T-helper 1 cell (primary cell): ENCODE measurements at regions not wholly inside any gene's neighbourhood (a gene's known extent, or its start where the extent isn't known, plus 50 kb on each side); places are given as distances from the start of the nearest gene placed in this dataset.

ENCODE experiments used
- DNase-seq, 5 donors: peaks; one replicate each; pipeline ENCODE4 v3.0.0-alpha.2; 2012 to 2020

GRCh38 chr15:85986116-85986515, 93.6 kb upstream of the AGBL1 start:
- DNase-seq, result no peak

- no peak for DNase-seq
Measured at GRCh38 chr15:85986741-85987140, 92.9 kb upstream of the AGBL1 start.

- no peak for DNase-seq
Measured at GRCh38 chr15:85988741-85989140, 90.9 kb upstream of the AGBL1 start.

DNA sequence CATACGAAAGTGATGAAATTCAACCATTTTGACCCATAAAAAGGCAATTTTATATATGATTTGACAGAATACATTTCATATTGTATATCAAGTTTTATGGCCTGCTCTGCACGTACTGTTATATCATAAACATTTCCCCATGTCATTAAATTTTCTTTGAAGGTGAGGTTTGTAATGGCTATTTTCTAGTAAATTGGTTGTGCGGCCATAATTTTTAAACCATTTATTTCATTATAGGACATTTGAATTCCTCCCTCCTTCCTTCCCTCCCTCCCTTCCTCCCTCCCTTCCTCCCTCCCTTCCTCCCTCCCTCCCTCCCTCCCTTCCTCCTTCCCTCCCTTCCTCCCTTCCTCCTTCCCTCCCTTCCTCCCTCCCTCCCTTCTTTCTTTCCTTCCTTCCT, 87.4 kb upstream of the AGBL1 start:
- DNase-seq, result no peak

DNA sequence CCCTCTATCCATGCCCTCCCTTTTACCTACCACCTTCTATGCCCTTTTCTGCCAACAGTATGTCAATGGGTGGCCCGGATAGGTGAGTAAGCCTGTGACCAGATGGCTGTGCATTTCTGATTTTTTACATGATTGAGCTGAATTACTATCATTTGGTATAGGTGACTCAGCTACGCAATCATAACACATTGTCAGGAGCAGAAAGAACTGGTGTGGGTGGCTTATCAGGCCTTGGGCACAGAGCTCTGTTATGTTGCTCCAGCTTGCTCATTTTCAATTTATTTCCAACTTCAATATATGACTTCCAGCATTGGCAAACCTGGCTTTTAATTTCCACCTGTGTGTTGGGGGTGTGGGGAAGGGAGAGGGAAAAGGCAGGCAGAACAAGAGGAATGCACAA, 86.6 kb upstream of the AGBL1 start:
- no peak for DNase-seq

DNA sequence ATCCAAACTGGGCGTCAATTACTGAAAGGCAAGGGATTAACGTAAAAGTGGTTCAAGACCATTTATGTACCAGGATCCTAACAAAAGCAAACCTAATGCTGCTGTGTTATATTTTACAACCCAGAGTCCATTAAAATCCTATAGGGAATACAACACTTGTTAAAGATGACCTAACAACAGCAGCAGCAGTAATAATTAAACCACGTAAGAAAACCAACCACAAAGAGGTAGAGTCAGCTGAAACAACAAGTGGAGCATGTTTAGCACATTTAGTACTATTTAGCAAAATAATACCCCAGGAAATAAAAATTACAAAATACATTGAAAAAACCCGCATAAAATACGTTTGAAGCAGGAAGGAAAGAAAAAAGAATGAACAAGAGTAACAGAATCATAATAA, 82.1 kb upstream of the AGBL1 start:
- DNase-seq, result no peak

GRCh38 chr15:85999658-86000057, 80.0 kb upstream of the AGBL1 start:
- no peak for DNase-seq

GRCh38 chr15:86001200-86001599, 78.5 kb upstream of the AGBL1 start:
- no peak for DNase-seq

GRCh38 chr15:86002444-86002843, 77.2 kb upstream of the AGBL1 start:
- DNase-seq, result no peak

GRCh38 chr15:86004061-86004460, 75.6 kb upstream of the AGBL1 start:
- no peak for DNase-seq

GRCh38 chr15:86006546-86006945, 73.1 kb upstream of the AGBL1 start:
- DNase-seq, result no peak

DNA sequence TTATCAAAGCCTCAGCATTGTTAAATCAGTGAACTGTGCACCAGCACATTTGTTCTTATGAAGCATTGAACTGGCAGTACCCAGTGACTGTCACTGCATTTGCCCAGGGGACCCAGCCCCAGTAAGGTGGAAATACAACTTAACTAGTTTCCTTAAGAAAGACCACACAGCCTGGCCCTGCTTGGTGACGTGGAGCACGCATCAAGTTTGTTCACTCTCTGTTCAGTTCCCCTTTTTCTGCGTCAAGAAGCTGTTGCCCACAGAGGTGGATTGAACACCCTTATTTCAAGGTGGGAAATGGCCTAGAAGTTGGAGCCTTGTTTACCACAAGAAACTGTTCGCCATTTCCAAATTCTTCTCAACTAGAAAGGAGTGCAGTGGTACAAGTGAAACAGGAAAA, 69.9 kb upstream of the AGBL1 start:
- DNase-seq, result no peak

GRCh38 chr15:86010398-86010797, 69.3 kb upstream of the AGBL1 start:
- no peak for DNase-seq

- no peak for DNase-seq
Measured at GRCh38 chr15:86010891-86011290, 68.8 kb upstream of the AGBL1 start.

DNA sequence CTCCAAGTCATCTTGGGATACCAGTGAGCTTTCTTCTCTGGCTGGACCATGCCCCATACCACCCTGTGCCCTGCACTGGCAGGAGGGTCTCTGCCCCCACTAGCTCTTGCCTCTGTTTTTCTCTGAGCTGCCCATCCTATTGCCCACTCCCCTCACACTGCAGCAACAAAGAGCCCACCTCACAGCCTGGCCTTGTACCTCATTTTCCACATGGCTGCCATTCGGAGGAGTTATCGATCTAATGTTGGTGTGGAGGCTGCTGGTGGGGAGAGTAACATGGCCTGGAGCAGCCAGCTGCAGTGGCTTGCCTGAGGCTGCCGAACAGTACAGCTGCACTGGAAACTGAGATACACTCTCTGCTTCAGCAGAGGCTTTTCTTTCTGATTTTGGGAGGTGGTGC, 65.7 kb upstream of the AGBL1 start:
- DNase-seq, result no peak

- no peak for DNase-seq
Measured at GRCh38 chr15:86016750-86017149, 62.9 kb upstream of the AGBL1 start.

GRCh38 chr15:86018679-86019078, 61.0 kb upstream of the AGBL1 start:
- DNase-seq, result no peak

- no peak for DNase-seq
Measured at GRCh38 chr15:86021281-86022264, 58.1 kb upstream of the AGBL1 start.

DNA sequence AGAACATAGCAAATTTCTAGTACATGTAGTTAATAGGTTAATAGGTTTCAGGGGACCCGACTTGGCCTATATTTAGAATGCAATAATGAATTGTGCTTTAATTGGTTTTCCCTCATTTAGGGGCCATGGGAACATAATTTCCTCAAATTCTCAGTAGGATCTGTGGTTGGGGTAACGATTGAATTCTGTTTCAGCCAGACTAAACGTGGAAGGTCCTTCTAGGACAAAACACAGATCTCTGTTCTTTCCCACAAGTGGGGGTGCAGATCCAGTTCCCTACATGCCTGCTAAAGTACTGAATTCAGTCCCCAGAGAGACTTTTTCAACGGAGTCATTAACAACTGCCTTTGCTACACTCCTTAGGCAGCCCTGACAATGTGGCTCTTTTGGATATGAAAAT, 50.7 kb upstream of the AGBL1 start:
- DNase-seq, result no peak
